PC-9 (cell line): ENCODE measurements at regions not wholly inside any gene's neighbourhood (a gene's known extent, or its start where the extent isn't known, plus 50 kb on each side); places are given as distances from the start of the nearest gene placed in this dataset.

Source experiments
- BruUV-seq: library from RNA; stranded (reverse); fragments of 400-500 nt; replicated peaks from 2 replicates; lab custom pipeline; 2021; lab: Mats Ljungman, UMichigan
- CTCF ChIA-PET: fragments of 300-600 bp; sonication (Branson Sonifier 250); formaldehyde crosslinking; loops from one replicate; lab custom pipeline; 2022; ENCODE audit warnings: antibody characterized with exemption; lab: Charles Lee
- POLR2A ChIA-PET: fragments of 300-600 bp; sonication (Branson Sonifier 250); formaldehyde crosslinking; loops from one replicate; lab custom pipeline; 2022; ENCODE audit warnings: antibody characterized with exemption; ENCODE audit not compliant: unreplicated experiment; lab: Charles Lee
- DNase-seq, 2 experiments: peaks; one replicate each; pipeline versions ENCODE4 v3.0.0 to v3.0.0-alpha.2; 2015 to 2022; ENCODE audit warnings: mixed read lengths in 1 of 2
- H2AFZ ChIP-seq: fragments of 200-600 bp; sonication (generic); 2 replicates; pipeline ENCODE4 v1.8.1; 2017; ENCODE audit warnings: antibody characterized with exemption
- H3F3A ChIP-seq: fragments of 200-600 bp; sonication (generic); 2 replicates; pipeline ENCODE4 v1.8.1; 2017; ENCODE audit warnings: antibody characterized with exemption, mild to moderate bottlenecking, low read depth; ENCODE audit not compliant: insufficient read depth
- H3K27ac ChIP-seq: fragments of 200-600 bp; sonication (generic); 2 replicates; pipeline ENCODE4 v1.6.1; 2016; ENCODE audit warnings: mixed run types
- H3K27me3 ChIP-seq: fragments of 200-600 bp; sonication (generic); 2 replicates; pipeline ENCODE4 v1.6.1; 2016; ENCODE audit warnings: low read depth, mixed run types; ENCODE audit not compliant: insufficient read depth
- H3K36me3 ChIP-seq: fragments of 200-600 bp; sonication (generic); 2 replicates; pipeline ENCODE4 v1.6.1; 2016; ENCODE audit warnings: low read depth, mixed run types
- H3K4me1 ChIP-seq: fragments of 200-600 bp; sonication (generic); replicated peaks from 2 replicates; pipeline ENCODE4 v1.6.1; 2016; ENCODE audit warnings: mixed run types; ENCODE audit not compliant: insufficient read depth
- H3K4me2 ChIP-seq: fragments of 200-600 bp; sonication (generic); 2 replicates; pipeline ENCODE4 v1.6.1; 2017; ENCODE audit warnings: mixed run types
- H3K4me3 ChIP-seq: fragments of 200-600 bp; sonication (generic); 2 replicates; pipeline ENCODE4 v1.6.1; 2016; ENCODE audit warnings: mixed run types
- H3K79me2 ChIP-seq: fragments of 200-600 bp; sonication (generic); 2 replicates; pipeline ENCODE4 v1.6.1; 2017; ENCODE audit warnings: low read depth, mixed run types
- H3K9me2 ChIP-seq: fragments of 200-600 bp; sonication (generic); 2 replicates; pipeline ENCODE4 v1.8.1; 2017; ENCODE audit warnings: mild to moderate bottlenecking; ENCODE audit not compliant: insufficient read depth
- H3K9me3 ChIP-seq: fragments of 200-600 bp; sonication (generic); 2 replicates; pipeline ENCODE4 v1.8.1; 2016; ENCODE audit warnings: low read depth; ENCODE audit not compliant: insufficient read depth
- H4K20me1 ChIP-seq: fragments of 200-600 bp; sonication (generic); 2 replicates; pipeline ENCODE4 v1.8.1; 2017; ENCODE audit not compliant: insufficient read depth
- CTCF ChIP-seq: fragments of 200-600 bp; sonication (generic); conservative IDR thresholded peaks from 2 replicates; pipeline ENCODE4 v1.6.1; 2017; ENCODE audit warnings: mixed run types, antibody characterized with exemption, mild to moderate bottlenecking, moderate library complexity
- EZH2 ChIP-seq: fragments of 200-600 bp; sonication (generic); IDR thresholded peaks from 2 replicates; pipeline ENCODE4 v1.8.0; 2017; ENCODE audit warnings: antibody characterized with exemption, low read depth
- intact Hi-C: fragments of 100-400 bp; cut with micrococcal nuclease; formaldehyde crosslinking; loops from one replicate; pipeline ENCODE4 v1.10.0; 2022; ENCODE audit not compliant: unreplicated experiment

DNA sequence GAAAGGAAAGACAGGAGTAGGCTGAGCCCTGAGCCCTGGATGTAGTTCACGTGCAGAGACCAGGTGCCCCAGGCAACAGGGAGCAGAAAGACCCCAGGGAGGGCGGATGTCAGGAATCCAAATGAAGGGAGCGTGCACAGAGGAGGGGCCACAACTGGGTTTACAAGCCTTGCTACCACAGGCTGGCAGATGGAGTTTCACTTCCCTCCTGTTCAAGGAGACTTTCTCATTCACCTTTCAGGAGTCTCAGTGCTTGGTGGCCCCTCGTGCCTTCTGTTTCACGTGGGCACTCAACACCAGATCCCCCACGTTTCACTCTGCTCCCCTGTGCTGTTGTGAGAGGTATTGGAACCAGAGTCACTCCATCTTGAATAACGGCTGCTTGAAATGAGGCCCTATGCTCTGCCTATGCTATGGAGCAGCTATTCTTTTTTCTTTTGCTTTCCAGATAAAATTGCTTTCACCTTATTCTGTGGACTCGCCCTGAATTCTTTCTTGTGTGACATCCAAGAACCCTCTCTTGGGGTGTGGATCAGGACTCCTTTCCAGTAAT, 601.4 kb upstream of the IGFBP3 start:
- no peaks in the 10 kb centered on the region for H3K4me1 ChIP-seq
- H3F3A ChIP-seq, result no peaks in the 10 kb centered on the region
- no peaks in the 10 kb centered on the region for H3K36me3 ChIP-seq
- H3K4me3 ChIP-seq, result no peak overlapping the region
- no peaks in the 10 kb centered on the region for H3K27me3 ChIP-seq
- intact Hi-C loops, result no loop called here
- no peaks in the 10 kb centered on the region for H3K9me3 ChIP-seq
- H2AFZ ChIP-seq, result no peak overlapping the region
- H4K20me1 ChIP-seq, result no peaks in the 10 kb centered on the region
- no TSS peak for BruUV-seq
- no peak overlapping the region for H3K27ac ChIP-seq
- no peak overlapping the region for H3K4me2 ChIP-seq
- H3K79me2 ChIP-seq, result no peaks in the 10 kb centered on the region
- no peaks in the 10 kb centered on the region for H3K9me2 ChIP-seq
- TF ChIP-seq EZH2, result no peak
- no peak for TF ChIP-seq CTCF
- ChIA-PET CTCF (no interaction called here), POLR2A (interaction anchor here (0.6 kb wide), 1 partner anchor 561 kb away, joined by 16 read pairs; no protein-coding TSS in a partner anchor)
- DNase-seq, result no peak

DNA sequence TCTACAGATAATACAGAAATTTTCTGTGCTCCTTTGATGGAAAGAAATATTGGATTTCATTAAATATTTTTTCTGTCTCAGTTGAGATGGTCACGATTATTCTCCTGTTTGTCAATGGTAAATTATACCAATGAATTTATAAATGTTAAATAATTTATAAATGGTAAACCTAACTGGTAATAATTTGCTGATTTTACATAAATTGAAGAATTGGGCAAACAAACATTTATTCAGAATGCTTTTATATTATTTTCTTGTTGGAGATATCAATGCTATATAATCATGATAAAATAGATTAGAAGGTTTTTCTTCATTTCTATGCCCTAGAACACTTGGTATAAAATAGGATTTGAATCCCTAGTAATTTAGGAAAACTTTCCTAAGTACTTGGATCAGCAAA, 597.6 kb upstream of the IGFBP3 start:
- Histone ChIP-seq H3K4me2 (no peak overlapping the region), H3F3A (no peaks in the 10 kb centered on the region), H3K4me1 (peaks cover 11% of the 10 kb centered on the region), H3K79me2 (no peaks in the 10 kb centered on the region), H3K9me2 (no peaks in the 10 kb centered on the region), H3K27ac (no peak overlapping the region), H3K27me3 (no peaks in the 10 kb centered on the region), H3K9me3 (no peaks in the 10 kb centered on the region), H4K20me1 (no peaks in the 10 kb centered on the region), H3K36me3 (no peaks in the 10 kb centered on the region), H2AFZ (no peak overlapping the region), H3K4me3 (no peak overlapping the region)
- POLR2A ChIA-PET, result no interaction called here
- DNase-seq, result no peak
- intact Hi-C loops, result no loop called here
- no TSS peak for BruUV-seq
- CTCF ChIA-PET, result no interaction called here
- TF ChIP-seq EZH2 (no peak), CTCF (no peak)

- Histone ChIP-seq H3K79me2 (no peaks in the 10 kb centered on the region), H4K20me1 (no peaks in the 10 kb centered on the region), H3K27ac (no peak overlapping the region), H3K4me2 (no peak overlapping the region), H3K4me3 (no peak overlapping the region), H3K36me3 (no peaks in the 10 kb centered on the region), H3K9me2 (no peaks in the 10 kb centered on the region), H3K27me3 (no peaks in the 10 kb centered on the region), H3F3A (peaks cover 16% of the 10 kb centered on the region), H2AFZ (no peak overlapping the region), H3K9me3 (no peaks in the 10 kb centered on the region; the same call in 1 of the 2 replicates), H3K4me1 (peaks cover 29% of the 10 kb centered on the region)
- ChIA-PET POLR2A (interaction anchor here (0.7 kb wide), 1 partner anchor 31 kb away, joined by 3 read pairs; no protein-coding TSS in a partner anchor), CTCF (no interaction called here)
- TF ChIP-seq CTCF, result no peak
- TF ChIP-seq EZH2, result no peak
- intact Hi-C loops, result no loop called here
- no TSS peak for BruUV-seq
- DNase-seq, result peak; percentile 62 to 63
These were observed 594.9 kb upstream of the IGFBP3 start for GRCh38 chr7:46515844-46516590.
